H1 (cell line): ENCODE measurements at regions not wholly inside any gene's neighbourhood (a gene's known extent, or its start where the extent isn't known, plus 50 kb on each side); places are given as distances from the start of the nearest gene placed in this dataset.

Experiments used
- CTCF ChIA-PET: fragments of 300-600 bp; sonication (Branson Sonifier 250); formaldehyde crosslinking; loops from one replicate; lab custom pipeline; 2021; ENCODE audit not compliant: partially characterized antibody; lab: Charles Lee
- POLR2A ChIA-PET: fragments of 300-600 bp; sonication (Branson Sonifier 250); formaldehyde crosslinking; loops from one replicate; lab custom pipeline; 2021; ENCODE audit warnings: inconsistent platforms; ENCODE audit not compliant: partially characterized antibody; lab: Charles Lee
- DNase-seq, 2 experiments: peaks; one replicate each; pipeline versions ENCODE4 v3.0.0 to v3.0.0-alpha.2; 2010 to 2022; ENCODE audit warnings: low spot score in 2 of 2, low read depth in 1 of 2, mixed read lengths in 1 of 2
- FAIRE-seq: peaks from 2 replicates; lab custom pipeline; 2011; peaks lifted over from hg19 to GRCh38; lab: Jason Lieb, UNC
- H2AFZ ChIP-seq: 2 replicates; pipeline ENCODE4 v1.8.1; 2012; ENCODE audit warnings: low read length, inconsistent platforms
- H2AK5ac ChIP-seq: 2 replicates; pipeline ENCODE4 v1.6.1; 2013; ENCODE audit warnings: low read depth, low read length
- H2BK120ac ChIP-seq: replicated peaks from 2 replicates; pipeline ENCODE3; 2013; ENCODE audit warnings: low read depth, low read length, inconsistent platforms
- H2BK12ac ChIP-seq: 2 replicates; pipeline ENCODE4 v1.6.1; 2013; ENCODE audit warnings: low read depth, low read length
- H2BK15ac ChIP-seq: 2 replicates; pipeline ENCODE4 v1.6.1; 2013; ENCODE audit warnings: low read length
- H2BK20ac ChIP-seq: 2 replicates; pipeline ENCODE4 v1.6.1; 2013; ENCODE audit warnings: low read length
- H2BK5ac ChIP-seq: 2 replicates; pipeline ENCODE4 v1.6.1; 2013; ENCODE audit warnings: low read depth, low read length
- H3K14ac ChIP-seq: 2 replicates; pipeline ENCODE4 v1.6.1; 2013; ENCODE audit warnings: inconsistent platforms; ENCODE audit not compliant: insufficient read length
- H3K18ac ChIP-seq: 2 replicates; pipeline ENCODE4 v1.6.1; 2013; ENCODE audit warnings: low read length; ENCODE audit errors: extremely low read depth
- H3K23ac ChIP-seq: 2 replicates; pipeline ENCODE4 v1.6.1; 2013; ENCODE audit warnings: inconsistent platforms; ENCODE audit not compliant: insufficient read length
- H3K23me2 ChIP-seq: 2 replicates; pipeline ENCODE4 v1.6.1; 2013; ENCODE audit warnings: low read depth, low read length
- H3K27ac ChIP-seq: 2 replicates; pipeline ENCODE4 v1.6.1; 2011; ENCODE audit warnings: low read depth, low read length, inconsistent platforms
- H3K27me3 ChIP-seq, 4 experiments: replicated peaks in 1 of 4; 1 replicate in 1 of 4; 2 replicates in 3 of 4; pipeline versions ENCODE4 v1.6.1 to v1.8.1; 2011 to 2013; ENCODE audit warnings: low read length in 3 of 4, mild to moderate bottlenecking in 3 of 4, inconsistent platforms in 2 of 4, mixed read lengths in 2 of 4, moderate library complexity in 1 of 4; ENCODE audit not compliant: control insufficient read depth in 3 of 4, insufficient read depth in 3 of 4; ENCODE audit errors: extremely low read depth in 1 of 4
- H3K36me3 ChIP-seq, 4 experiments: 2 replicates each; pipeline versions ENCODE4 v1.6.1 to v1.8.1; 2011 to 2013; ENCODE audit warnings: mild to moderate bottlenecking in 4 of 4, low read length in 3 of 4, moderate library complexity in 2 of 4, control low read depth in 1 of 4, inconsistent platforms in 1 of 4; ENCODE audit not compliant: insufficient read depth in 4 of 4, control insufficient read depth in 2 of 4
- H3K4ac ChIP-seq: replicated peaks from 2 replicates; pipeline ENCODE3; 2013; ENCODE audit warnings: low read length, low read depth, mixed read lengths, inconsistent platforms; ENCODE audit not compliant: insufficient read length
- H3K4me1 ChIP-seq, 4 experiments: replicated peaks in 1 of 4; 1 replicate in 1 of 4; 2 replicates in 3 of 4; pipeline versions ENCODE4 v1.6.1 to v1.8.1; 2011 to 2013; ENCODE audit warnings: low read length in 3 of 4, inconsistent platforms in 2 of 4, mixed read lengths in 1 of 4; ENCODE audit not compliant: insufficient read depth in 4 of 4, control insufficient read depth in 3 of 4
- H3K4me2 ChIP-seq, 2 experiments: 2 replicates each; pipeline versions ENCODE4 v1.6.1 to v1.8.1; 2011 to 2013; ENCODE audit warnings: low read depth in 2 of 2, low read length in 2 of 2, control low read depth in 1 of 2, inconsistent platforms in 1 of 2, mild to moderate bottlenecking in 1 of 2; ENCODE audit not compliant: insufficient read depth in 1 of 2
- H3K4me3 ChIP-seq, 4 experiments: fragments of 200-600, 300-600 bp in 1 of 4; sonication (generic), shearing (Covaris generic), sonication (Bioruptor Twin) in 1 of 4; 2 replicates each; pipeline versions ENCODE4 v1.5.1 to v1.8.1; 2011 to 2016; ENCODE audit warnings: low read length in 4 of 4, low read depth in 3 of 4, control low read depth in 2 of 4, inconsistent platforms in 2 of 4, mild to moderate bottlenecking in 2 of 4, mixed read lengths in 1 of 4, moderate library complexity in 1 of 4; ENCODE audit not compliant: insufficient read depth in 2 of 4; ENCODE audit errors: extremely low read depth in 1 of 4
- H3K56ac ChIP-seq: replicated peaks from 2 replicates; pipeline ENCODE3; 2013; ENCODE audit warnings: low read depth, mild to moderate bottlenecking, mixed read lengths, low read length, inconsistent platforms; ENCODE audit not compliant: insufficient read length
- H3K79me1 ChIP-seq: 2 replicates; pipeline ENCODE4 v1.6.1; 2013; ENCODE audit warnings: low read depth, low read length, control low read depth
- H3K79me2 ChIP-seq, 2 experiments: 2 replicates each; pipeline versions ENCODE4 v1.6.1 to v1.8.1; 2012 to 2013; ENCODE audit warnings: low read length in 2 of 2, mild to moderate bottlenecking in 2 of 2, inconsistent platforms in 1 of 2; ENCODE audit not compliant: insufficient read depth in 2 of 2, control insufficient read depth in 1 of 2
- H3K9ac ChIP-seq, 4 experiments: replicated peaks in 1 of 4; 1 replicate in 1 of 4; 2 replicates in 3 of 4; pipeline versions ENCODE4 v1.6.1 to v1.8.1; 2011 to 2013; ENCODE audit warnings: low read depth in 3 of 4, low read length in 3 of 4, control low read depth in 2 of 4, mild to moderate bottlenecking in 2 of 4, moderate library complexity in 2 of 4, inconsistent platforms in 1 of 4; ENCODE audit errors: extremely low read depth in 1 of 4
- H3K9me3 ChIP-seq, 2 experiments: 2 replicates each; pipeline versions ENCODE4 v1.6.1 to v1.8.1; 2012 to 2013; ENCODE audit warnings: mild to moderate bottlenecking in 2 of 2, moderate library complexity in 2 of 2, control low read depth in 1 of 2, inconsistent platforms in 1 of 2, low read depth in 1 of 2, low read length in 1 of 2, mixed read lengths in 1 of 2; ENCODE audit not compliant: insufficient read depth in 2 of 2
- H4K20me1 ChIP-seq, 2 experiments: replicated peaks in 1 of 2; 2 replicates each; pipeline versions ENCODE3 to v1.8.1; 2011 to 2013; ENCODE audit warnings: inconsistent platforms in 2 of 2, low read length in 2 of 2, mild to moderate bottlenecking in 1 of 2; ENCODE audit not compliant: insufficient read depth in 2 of 2, control insufficient read depth in 1 of 2
- H4K5ac ChIP-seq: 2 replicates; pipeline ENCODE4 v1.6.1; 2013; ENCODE audit warnings: low read length, low read depth, mixed read lengths, inconsistent platforms; ENCODE audit not compliant: insufficient read length
- H4K8ac ChIP-seq: 2 replicates; pipeline ENCODE4 v1.8.0; 2013; ENCODE audit warnings: mild to moderate bottlenecking, moderate library complexity, low read length, inconsistent platforms; ENCODE audit not compliant: insufficient read depth; ENCODE audit errors: extremely low read depth
- H4K91ac ChIP-seq: replicated peaks from 2 replicates; pipeline ENCODE3; 2013; ENCODE audit warnings: low read length, mixed read lengths, inconsistent platforms; ENCODE audit not compliant: insufficient read length
- CREB1 ChIP-seq: IDR thresholded peaks from 2 replicates; pipeline ENCODE4 v1.6.1; 2012; ENCODE audit warnings: inconsistent platforms
- SRF ChIP-seq: IDR thresholded peaks from 2 replicates; pipeline ENCODE4 v1.6.1; 2011; ENCODE audit warnings: mild to moderate bottlenecking, low read depth, low read length, moderate library complexity
- WGBS, 2 experiments: shearing (Covaris generic) in 1 of 2; methylation state at CpG; one replicate each; pipeline versions ENCODE4 v1.1.6 to v1.1.7; 2013 to 2015; ENCODE audit warnings: low lambda C conversion rate in 2 of 2, mixed read lengths in 2 of 2, inconsistent platforms in 1 of 2, low coverage in 1 of 2, missing lambda C conversion rate in 1 of 2; ENCODE audit not compliant: insufficient replicate concordance in 2 of 2, insufficient coverage in 1 of 2, insufficient read length in 1 of 2; ENCODE audit errors: extremely low coverage in 1 of 2, missing lambda C conversion rate in 1 of 2; 5-methylcytosine and 5-hydroxymethylcytosine counted together

DNA sequence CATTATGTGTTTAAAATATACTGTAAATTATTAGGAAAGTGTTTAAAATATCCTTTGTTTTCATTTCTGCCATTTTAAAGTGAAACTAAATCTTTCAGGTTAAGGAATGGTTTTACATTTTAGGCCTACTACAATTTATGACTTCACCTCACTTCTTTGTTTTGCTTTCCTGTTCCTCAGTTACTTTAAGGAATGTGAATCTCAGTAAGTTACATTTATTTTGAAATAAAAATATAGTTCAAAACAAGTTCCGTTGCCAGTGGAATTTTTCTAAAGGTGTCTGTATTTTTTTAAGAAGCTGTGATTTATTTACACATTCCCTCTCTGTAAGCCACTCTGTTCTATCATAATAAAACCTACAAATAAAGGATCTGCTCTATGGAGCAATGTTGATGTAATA is 630.9 kb upstream of the AGTR1 start:
- H2AK5ac ChIP-seq = no peak overlapping the region
- no peak overlapping the region for H4K5ac ChIP-seq
- H4K20me1 ChIP-seq = no peaks in the 10 kb centered on the region
- POLR2A ChIA-PET = no interaction called here
- H2BK15ac ChIP-seq = no peak overlapping the region
- no peak overlapping the region for H3K56ac ChIP-seq
- H4K91ac ChIP-seq = no peak overlapping the region
- H3K36me3 ChIP-seq = no peaks in the 10 kb centered on the region
- DNase-seq = no peak
- no peak overlapping the region for H2BK12ac ChIP-seq
- H3K79me2 ChIP-seq = no peaks in the 10 kb centered on the region
- no peak overlapping the region for H3K4me2 ChIP-seq
- H2BK120ac ChIP-seq = no peak overlapping the region
- H3K4me3 ChIP-seq = no peak overlapping the region
- no peaks in the 10 kb centered on the region for H3K79me1 ChIP-seq
- FAIRE-seq = no peak
- H3K9me3 ChIP-seq = no peaks in the 10 kb centered on the region
- no peak overlapping the region for H3K4ac ChIP-seq
- H3K23ac ChIP-seq = no peak overlapping the region
- H3K23me2 ChIP-seq = no peaks in the 10 kb centered on the region
- no peak overlapping the region for H3K27ac ChIP-seq
- H3K4me1 ChIP-seq = no peaks in the 10 kb centered on the region
- no peak overlapping the region for H2BK20ac ChIP-seq
- no peak overlapping the region for H3K14ac ChIP-seq
- H2AFZ ChIP-seq = no peak overlapping the region
- no peaks in the 10 kb centered on the region for H3K27me3 ChIP-seq
- H3K9ac ChIP-seq = no peak overlapping the region
- no peak overlapping the region for H4K8ac ChIP-seq
- WGBS, 2 experiments = 86% methylated on average over 1 of the region's 1 CpG; no CpG with 5 or more reads in 1 of the 2 experiments
- CTCF ChIA-PET = interaction anchor here (3.0 kb wide), 1 partner anchor 10 kb away, joined by 8 read pairs; no protein-coding TSS in a partner anchor
- H2BK5ac ChIP-seq = no peak overlapping the region
- no peak overlapping the region for H3K18ac ChIP-seq
- TF ChIP-seq SRF (no peak), CREB1 (no peak)
